BE2C (cell line): ENCODE measurements at regions not wholly inside any gene's neighbourhood (a gene's known extent, or its start where the extent isn't known, plus 50 kb on each side); places are given as distances from the start of the nearest gene placed in this dataset.

Experiments
- DNase-seq: peaks from one replicate; pipeline ENCODE4 v3.0.0-alpha.2; 2020
- H3K27me3 ChIP-seq: fragments of 250-450 bp; sonication (Bioruptor Pico); 2 replicates; pipeline ENCODE4 v1.5.1; 2020; ENCODE audit warnings: mild to moderate bottlenecking
- H3K36me3 ChIP-seq: fragments of 250-450 bp; sonication (Bioruptor Pico); 2 replicates; pipeline ENCODE4 v1.5.1; 2020; ENCODE audit warnings: mild to moderate bottlenecking
- H3K4me1 ChIP-seq: fragments of 250-450 bp; sonication (Bioruptor Pico); 2 replicates; pipeline ENCODE4 v1.5.1; 2020
- H3K4me3 ChIP-seq: 2 replicates; pipeline ENCODE4 v1.5.1; 2011; ENCODE audit warnings: low read depth, low read length
- H3K9me3 ChIP-seq: fragments of 250-450 bp; sonication (Bioruptor Pico); 2 replicates; pipeline ENCODE4 v1.5.1; 2020
- CTCF ChIP-seq: IDR thresholded peaks from 2 replicates; pipeline ENCODE4 v1.5.1; 2012; ENCODE audit warnings: mild to moderate bottlenecking, low read depth, low read length

GRCh38 chr16:49057936-49058335 is 223.7 kb downstream of the CBLN1 start:
- no peaks in the 10 kb centered on the region for H3K4me1 ChIP-seq
- no peak overlapping the region for H3K4me3 ChIP-seq
- no peak for DNase-seq
- no peaks in the 10 kb centered on the region for H3K36me3 ChIP-seq
- H3K27me3 ChIP-seq: no peaks in the 10 kb centered on the region
- no peak for TF ChIP-seq CTCF
- H3K9me3 ChIP-seq: no peaks in the 10 kb centered on the region

- H3K36me3 ChIP-seq: no peaks in the 10 kb centered on the region
- no peak for DNase-seq
- H3K4me1 ChIP-seq: no peaks in the 10 kb centered on the region
- H3K9me3 ChIP-seq: no peaks in the 10 kb centered on the region
- TF ChIP-seq CTCF: no peak
- H3K4me3 ChIP-seq: no peak overlapping the region
- H3K27me3 ChIP-seq: no peaks in the 10 kb centered on the region
Measured at GRCh38 chr16:49057391-49057790, 224.2 kb downstream of the CBLN1 start.

GRCh38 chr16:49056546-49056945 is 225.1 kb downstream of the CBLN1 start:
- no peaks in the 10 kb centered on the region for H3K4me1 ChIP-seq

GRCh38 chr16:49055824-49056545 is 225.7 kb downstream of the CBLN1 start:
- no peaks in the 10 kb centered on the region for H3K27me3 ChIP-seq
- H3K36me3 ChIP-seq: no peaks in the 10 kb centered on the region
- H3K4me1 ChIP-seq: no peaks in the 10 kb centered on the region
- no peak for DNase-seq
- no peak for TF ChIP-seq CTCF
- no peak overlapping the region for H3K4me3 ChIP-seq
- H3K9me3 ChIP-seq: no peaks in the 10 kb centered on the region

More at GRCh38 chr16:49056546-49056945, 225.1 kb downstream of the CBLN1 start:
- no peak for DNase-seq
- no peak for TF ChIP-seq CTCF
- H3K9me3 ChIP-seq: no peaks in the 10 kb centered on the region
- no peaks in the 10 kb centered on the region for H3K27me3 ChIP-seq
- no peak overlapping the region for H3K4me3 ChIP-seq
- H3K36me3 ChIP-seq: no peaks in the 10 kb centered on the region

GRCh38 chr16:49055291-49055690 is 226.3 kb downstream of the CBLN1 start:
- no peak for DNase-seq
- TF ChIP-seq CTCF: no peak
- no peaks in the 10 kb centered on the region for H3K4me1 ChIP-seq
- H3K36me3 ChIP-seq: no peaks in the 10 kb centered on the region
- no peaks in the 10 kb centered on the region for H3K27me3 ChIP-seq
- no peak overlapping the region for H3K4me3 ChIP-seq
- no peaks in the 10 kb centered on the region for H3K9me3 ChIP-seq

- Histone ChIP-seq H3K4me1 (no peaks in the 10 kb centered on the region), H3K27me3 (no peaks in the 10 kb centered on the region), H3K36me3 (no peaks in the 10 kb centered on the region), H3K9me3 (no peaks in the 10 kb centered on the region), H3K4me3 (no peak overlapping the region)
- no peak for DNase-seq
- TF ChIP-seq CTCF: no peak
Measured at GRCh38 chr16:49054606-49055005, 227.0 kb downstream of the CBLN1 start.
